Spleen (tissue), 7 donors: ENCODE measurements at regions not wholly inside any gene's neighbourhood (a gene's known extent, or its start where the extent isn't known, plus 50 kb on each side); places are given as distances from the start of the nearest gene placed in this dataset.

Experiments
- CTCF ChIP-seq, 11 experiments: fragments of 200-600 bp in 7 of 11; fragments of 450-650 bp in 4 of 11; sonication (generic) in 4 of 11; IDR thresholded peaks in 8 of 11; conservative IDR thresholded peaks in 3 of 11; 1 replicate in 7 of 11; 2 replicates in 4 of 11; pipeline versions ENCODE4 v1.4.0 to v1.8.0; 2016 to 2021; ENCODE audit warnings: antibody characterized with exemption in 11 of 11, inconsistent platforms in 4 of 11, mild to moderate bottlenecking in 1 of 11
- POLR2A ChIP-seq, 3 donors: fragments of 450-650 bp; IDR thresholded peaks; one replicate each; pipeline ENCODE4 v1.5.1; 2017; ENCODE audit warnings: antibody characterized with exemption in 3 of 3, mild to moderate bottlenecking in 1 of 3
- POLR2AphosphoS5 ChIP-seq, 3 donors: sonication (generic); formaldehyde crosslinking; IDR thresholded peaks; one replicate each; pipeline ENCODE4 v1.5.1; 2017; ENCODE audit warnings: antibody characterized with exemption in 3 of 3
- donor health status: DM: no; HTN: no; CAD: no; lungs with moderate emphysema.
- donor health status: DM: no; HTN: no; CAD: no.
- donor health status: DM: no; HTN: no; CAD: no.

- TF ChIP-seq POLR2A (IDR thresholded peaks at IDR 0.05) (no peak), CTCF (IDR thresholded peaks at IDR 0.05 in 8 of 11, conservative IDR thresholded peaks at IDR 0.05 in 3 of 11) (no peak), POLR2AphosphoS5 (IDR thresholded peaks at IDR 0.05) (no peak)
These were observed 197.8 kb downstream of the OGFRL1 start for GRCh38 chr6:71486461-71486860.
